ENCODE measurements at regions not wholly inside any gene's neighbourhood (a gene's known extent, or its start where the extent isn't known, plus 50 kb on each side); places are given as distances from the start of the nearest gene placed in this dataset.
A peak's percentile ranks its signal among the peaks of the same experiment; 100 is the strongest.

DNA sequence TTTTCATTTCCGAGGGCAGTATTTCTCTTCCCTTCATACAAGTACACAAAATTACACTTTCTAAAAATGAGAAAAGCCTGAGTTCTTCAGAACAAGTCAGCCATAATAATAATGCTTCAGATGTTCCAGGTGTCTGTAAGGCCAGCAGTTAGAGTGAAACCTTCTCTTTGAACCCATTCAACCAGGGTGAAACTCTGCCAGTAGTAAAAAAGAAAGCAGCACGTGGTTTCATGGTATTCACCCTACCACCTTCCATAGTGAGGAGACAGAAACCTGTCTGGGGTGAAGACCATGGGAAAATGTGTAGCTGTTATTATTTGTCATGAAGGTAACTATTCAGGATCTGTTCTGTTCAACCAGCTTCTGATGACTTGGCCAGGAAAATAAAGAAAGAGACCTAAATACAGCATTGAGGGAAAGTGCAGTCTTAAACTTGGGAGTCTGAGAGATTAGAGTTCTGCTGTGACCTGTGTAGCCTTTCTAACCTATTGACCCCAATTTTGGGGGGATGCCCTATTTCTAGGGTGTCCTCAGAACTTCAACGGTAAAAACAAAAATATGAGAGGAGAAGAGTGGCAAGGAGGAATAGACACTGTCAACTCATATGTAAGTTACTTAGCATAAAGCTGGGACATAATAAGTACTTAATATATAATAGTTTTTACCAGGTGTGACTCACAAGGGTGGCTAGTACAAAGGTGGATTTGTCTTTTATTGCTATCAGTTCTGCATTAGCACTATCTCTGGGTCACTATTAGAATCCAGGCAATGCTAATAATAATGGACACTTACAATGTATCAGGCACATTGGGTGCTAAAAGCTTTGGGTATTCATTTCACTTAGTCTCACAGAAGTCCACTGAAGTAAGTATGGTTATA is 70.0 kb upstream of the TNFSF4 start:
- no peaks in the 10 kb centered on the region for H3K27me3 ChIP-seq (replicated peaks; ENCODE audit: control insufficient read depth, insufficient read depth, low read length)
- H3K36me3 ChIP-seq (ENCODE audit: control insufficient read depth, insufficient read depth, low read length, severe bottlenecking), result no peaks in the 10 kb centered on the region

DNA sequence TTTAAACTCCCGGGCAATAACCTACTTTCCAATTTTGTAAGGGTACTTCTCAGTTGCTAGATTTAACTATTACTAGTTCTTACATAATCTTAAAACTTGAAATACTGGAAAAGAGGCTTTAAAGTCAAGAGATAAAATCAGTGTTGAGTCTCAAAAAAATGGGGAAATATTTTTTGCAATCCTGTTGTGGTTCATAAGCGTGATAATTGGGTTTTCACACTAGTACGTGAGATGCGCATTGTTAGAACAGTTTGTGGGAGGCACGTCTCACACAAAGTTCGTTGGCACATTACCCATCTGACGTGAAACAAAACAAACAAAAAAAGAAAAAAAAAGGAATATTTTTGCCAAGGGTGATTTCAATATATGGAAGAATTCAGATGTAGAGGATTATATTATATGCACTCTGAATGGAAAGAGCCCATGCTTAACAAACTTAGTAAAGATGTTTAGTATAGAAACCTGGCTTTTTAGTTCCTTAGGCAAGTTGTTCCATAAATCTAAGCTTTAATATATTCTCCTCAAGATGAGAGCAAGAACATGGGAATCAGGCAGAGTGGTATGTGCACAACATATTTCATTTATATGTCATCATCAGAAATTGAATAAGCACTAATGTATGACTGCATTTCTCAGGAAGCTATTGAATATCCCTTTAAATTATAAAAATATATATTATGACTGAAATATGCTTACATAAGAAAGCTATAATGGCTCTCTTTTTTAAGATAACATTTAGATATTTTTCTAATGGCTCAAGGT is 73.9 kb upstream of the TNFSF4 start:
- Histone ChIP-seq H3K9me3 (ENCODE audit: control insufficient read depth, low read length) (no peaks in the 10 kb centered on the region), H3K36me3 (ENCODE audit: control insufficient read depth, insufficient read depth, low read length, severe bottlenecking) (no peaks in the 10 kb centered on the region), H3K4me3 (ENCODE audit: low read length) (no peak overlapping the region), H3K4me1 (ENCODE audit: control insufficient read depth, insufficient read depth, low read length) (no peaks in the 10 kb centered on the region), H3K27me3 (replicated peaks; ENCODE audit: control insufficient read depth, insufficient read depth, low read length) (no peaks in the 10 kb centered on the region), H3K9ac (ENCODE audit: low read length) (no peak overlapping the region)
- no peak for DNase-seq (ENCODE audit: low read depth)

More for the DNA sequence above, 70.0 kb upstream of the TNFSF4 start:
- Histone ChIP-seq H3K4me1 (ENCODE audit: control insufficient read depth, insufficient read depth, low read length) (no peaks in the 10 kb centered on the region), H3K9me3 (ENCODE audit: control insufficient read depth, low read length) (no peaks in the 10 kb centered on the region), H3K9ac (ENCODE audit: low read length) (no peak overlapping the region), H3K4me3 (ENCODE audit: low read length) (no peak overlapping the region)
- no peak for DNase-seq (ENCODE audit: low read depth)

DNA sequence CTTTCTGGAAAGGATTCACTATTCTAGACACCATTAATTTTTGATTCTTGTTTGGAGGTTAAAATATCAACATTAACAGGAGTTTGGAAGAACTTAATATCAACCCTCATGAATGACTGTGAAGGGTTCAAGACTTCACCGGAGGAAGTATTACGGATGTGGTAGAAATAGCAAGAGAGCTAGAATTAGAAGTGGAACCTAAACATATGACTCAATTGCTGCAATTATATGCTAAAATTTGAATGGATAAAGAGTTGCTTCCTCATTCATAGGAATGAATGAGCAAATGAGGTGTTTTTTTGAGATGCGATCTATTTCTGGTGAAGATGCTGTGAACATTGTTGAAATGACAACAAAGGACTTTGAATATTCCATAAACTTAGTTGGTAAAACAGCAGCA is 77.9 kb upstream of the TNFSF4 start:
- DNase-seq (ENCODE audit: low read depth), result no peak
- no peaks in the 10 kb centered on the region for H3K9me3 ChIP-seq (ENCODE audit: control insufficient read depth, low read length)
- H3K4me1 ChIP-seq (ENCODE audit: control insufficient read depth, insufficient read depth, low read length), result no peaks in the 10 kb centered on the region
- no peaks in the 10 kb centered on the region for H3K27me3 ChIP-seq (replicated peaks; ENCODE audit: control insufficient read depth, insufficient read depth, low read length)
- H3K9ac ChIP-seq (ENCODE audit: low read length), result no peak overlapping the region
- no peak overlapping the region for H3K4me3 ChIP-seq (ENCODE audit: low read length)
- no peaks in the 10 kb centered on the region for H3K36me3 ChIP-seq (ENCODE audit: control insufficient read depth, insufficient read depth, low read length, severe bottlenecking)

DNA sequence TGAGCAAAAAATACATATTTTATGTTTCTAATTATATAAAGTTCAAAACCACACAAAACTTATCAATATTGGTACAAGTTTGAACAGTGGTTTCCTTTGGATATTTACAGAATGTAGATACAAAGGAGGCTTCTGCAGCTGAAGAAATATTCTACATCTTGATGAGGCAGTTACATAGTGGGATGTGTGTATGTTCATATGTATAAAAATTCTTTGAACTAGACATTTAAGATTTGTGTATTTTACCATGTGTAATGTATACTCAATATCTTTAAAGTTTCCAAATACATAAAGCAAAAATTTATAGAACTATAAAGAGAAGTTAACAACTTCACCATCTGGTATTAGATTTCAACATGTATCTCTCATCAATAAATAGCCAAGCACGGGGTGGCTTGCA is 80.7 kb upstream of the TNFSF4 start:
- Histone ChIP-seq H3K27me3 (replicated peaks; ENCODE audit: control insufficient read depth, insufficient read depth, low read length) (no peaks in the 10 kb centered on the region), H3K9ac (ENCODE audit: low read length) (no peak overlapping the region), H3K4me3 (ENCODE audit: low read length) (no peak overlapping the region), H3K9me3 (ENCODE audit: control insufficient read depth, low read length) (no peaks in the 10 kb centered on the region), H3K36me3 (ENCODE audit: control insufficient read depth, insufficient read depth, low read length, severe bottlenecking) (no peaks in the 10 kb centered on the region), H3K4me1 (ENCODE audit: control insufficient read depth, insufficient read depth, low read length) (no peaks in the 10 kb centered on the region)
- DNase-seq (ENCODE audit: low read depth), result no peak

DNA sequence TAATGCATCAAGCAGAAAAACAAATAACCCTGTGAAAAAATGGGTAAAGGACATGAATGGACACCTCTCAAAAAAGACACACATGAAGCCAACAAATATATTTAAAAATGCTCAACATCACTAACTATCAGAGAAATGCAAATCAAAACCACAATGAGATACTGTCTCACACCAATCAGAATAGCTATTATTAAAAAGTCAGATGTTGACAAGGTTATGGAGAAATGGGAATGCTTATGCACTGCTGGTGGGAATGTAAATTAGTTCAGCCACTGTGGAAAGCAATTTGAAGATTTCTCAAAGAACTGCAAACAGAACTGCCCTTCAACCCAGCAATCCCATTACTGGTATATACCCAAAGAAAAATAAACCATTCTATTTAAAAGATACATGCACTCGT is 86.6 kb upstream of the TNFSF4 start:
- Histone ChIP-seq H3K9ac (ENCODE audit: low read length) (no peak overlapping the region), H3K27me3 (replicated peaks; ENCODE audit: control insufficient read depth, insufficient read depth, low read length) (no peaks in the 10 kb centered on the region), H3K4me3 (ENCODE audit: low read length) (no peak overlapping the region), H3K36me3 (ENCODE audit: control insufficient read depth, insufficient read depth, low read length, severe bottlenecking) (no peaks in the 10 kb centered on the region), H3K9me3 (ENCODE audit: control insufficient read depth, low read length) (no peaks in the 10 kb centered on the region), H3K4me1 (ENCODE audit: control insufficient read depth, insufficient read depth, low read length) (peaks cover 5% of the 10 kb centered on the region)
- no peak for DNase-seq (ENCODE audit: low read depth)

- Histone ChIP-seq H3K36me3 (ENCODE audit: control insufficient read depth, insufficient read depth, low read length, severe bottlenecking) (no peaks in the 10 kb centered on the region), H3K9me3 (ENCODE audit: control insufficient read depth, low read length) (no peaks in the 10 kb centered on the region), H3K9ac (ENCODE audit: low read length) (no peak overlapping the region), H3K4me1 (ENCODE audit: control insufficient read depth, insufficient read depth, low read length) (peaks cover 5% of the 10 kb centered on the region), H3K27me3 (replicated peaks; ENCODE audit: control insufficient read depth, insufficient read depth, low read length) (no peaks in the 10 kb centered on the region), H3K4me3 (ENCODE audit: low read length) (no peak overlapping the region)
- DNase-seq (ENCODE audit: low read depth), result peak; percentile 34
Measured at GRCh38 chr1:173294843-173295242, 87.7 kb upstream of the TNFSF4 start.

- peak; percentile 51 for DNase-seq (ENCODE audit: low read depth)
- H3K9ac ChIP-seq (ENCODE audit: low read length), result no peak overlapping the region
- H3K36me3 ChIP-seq (ENCODE audit: control insufficient read depth, insufficient read depth, low read length, severe bottlenecking), result no peaks in the 10 kb centered on the region
- H3K4me3 ChIP-seq (ENCODE audit: low read length), result no peak overlapping the region
- H3K27me3 ChIP-seq (replicated peaks; ENCODE audit: control insufficient read depth, insufficient read depth, low read length), result no peaks in the 10 kb centered on the region
- H3K9me3 ChIP-seq (ENCODE audit: control insufficient read depth, low read length), result no peaks in the 10 kb centered on the region
- peaks cover 5% of the 10 kb centered on the region for H3K4me1 ChIP-seq (ENCODE audit: control insufficient read depth, insufficient read depth, low read length)
Measured at GRCh38 chr1:173295391-173295790, 88.3 kb upstream of the TNFSF4 start.

DNA sequence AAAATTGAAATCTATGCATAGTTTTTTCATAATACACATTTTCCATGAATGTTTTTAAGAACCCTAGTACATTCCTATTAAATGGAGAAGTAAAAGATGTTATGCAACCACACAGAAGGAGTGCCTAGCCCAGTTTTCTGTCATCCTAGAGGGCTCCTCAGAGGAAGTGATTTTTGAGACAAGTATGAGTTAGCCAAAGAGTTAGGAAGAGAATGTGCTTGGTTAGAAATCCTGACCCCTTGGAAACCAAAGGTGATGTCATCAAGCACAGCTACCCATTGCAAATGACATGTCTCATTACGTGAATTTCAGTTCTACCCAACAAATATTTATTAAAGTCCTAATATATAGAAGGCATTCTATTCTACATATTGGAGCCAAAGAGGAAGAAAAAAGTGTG is 88.9 kb upstream of the TNFSF4 start:
- DNase-seq (ENCODE audit: low read depth), result peak; percentile 32
- H3K36me3 ChIP-seq (ENCODE audit: control insufficient read depth, insufficient read depth, low read length, severe bottlenecking), result no peaks in the 10 kb centered on the region
- no peak overlapping the region for H3K4me3 ChIP-seq (ENCODE audit: low read length)
- no peak overlapping the region for H3K9ac ChIP-seq (ENCODE audit: low read length)
- no peaks in the 10 kb centered on the region for H3K9me3 ChIP-seq (ENCODE audit: control insufficient read depth, low read length)
- peaks cover 5% of the 10 kb centered on the region for H3K4me1 ChIP-seq (ENCODE audit: control insufficient read depth, insufficient read depth, low read length)
- H3K27me3 ChIP-seq (replicated peaks; ENCODE audit: control insufficient read depth, insufficient read depth, low read length), result no peaks in the 10 kb centered on the region

GRCh38 chr1:173297798-173298391 is 90.8 kb upstream of the TNFSF4 start:
- Histone ChIP-seq H3K27me3 (replicated peaks; ENCODE audit: control insufficient read depth, insufficient read depth, low read length) (no peaks in the 10 kb centered on the region), H3K4me1 (ENCODE audit: control insufficient read depth, insufficient read depth, low read length) (peaks cover 5% of the 10 kb centered on the region), H3K4me3 (ENCODE audit: low read length) (no peak overlapping the region), H3K9ac (ENCODE audit: low read length) (no peak overlapping the region), H3K9me3 (ENCODE audit: control insufficient read depth, low read length) (no peaks in the 10 kb centered on the region), H3K36me3 (ENCODE audit: control insufficient read depth, insufficient read depth, low read length, severe bottlenecking) (no peaks in the 10 kb centered on the region)
- no peak for DNase-seq (ENCODE audit: low read depth)

- H3K9me3 ChIP-seq (ENCODE audit: control insufficient read depth, low read length), result no peaks in the 10 kb centered on the region
- H3K27me3 ChIP-seq (replicated peaks; ENCODE audit: control insufficient read depth, insufficient read depth, low read length), result no peaks in the 10 kb centered on the region
- H3K4me3 ChIP-seq (ENCODE audit: low read length), result no peak overlapping the region
- no peak overlapping the region for H3K9ac ChIP-seq (ENCODE audit: low read length)
- DNase-seq (ENCODE audit: low read depth), result no peak
- peaks cover 5% of the 10 kb centered on the region for H3K4me1 ChIP-seq (ENCODE audit: control insufficient read depth, insufficient read depth, low read length)
- H3K36me3 ChIP-seq (ENCODE audit: control insufficient read depth, insufficient read depth, low read length, severe bottlenecking), result no peaks in the 10 kb centered on the region
Measured at GRCh38 chr1:173300061-173301044, 93.2 kb upstream of the TNFSF4 start.

Data from adipocyte (in vitro differentiated cells).